H1 (cell line): ENCODE measurements at regions not wholly inside any gene's neighbourhood (a gene's known extent, or its start where the extent isn't known, plus 50 kb on each side); places are given as distances from the start of the nearest gene placed in this dataset.

Source experiments
- CTCF ChIP-seq, 3 experiments: IDR thresholded peaks; 1 replicate in 2 of 3; 2 replicates in 1 of 3; pipeline versions ENCODE4 v1.5.1 to v1.6.1; 2011; ENCODE audit warnings: low read length in 3 of 3, mild to moderate bottlenecking in 3 of 3, inconsistent platforms in 2 of 3, low read depth in 1 of 3, moderate library complexity in 1 of 3; ENCODE audit not compliant: insufficient read depth in 1 of 3; ENCODE audit errors: control extremely low read depth in 1 of 3
- POLR2AphosphoS5 ChIP-seq: IDR thresholded peaks from 2 replicates; pipeline ENCODE4 v1.6.1; 2011; ENCODE audit warnings: low read depth, low read length
- SP1 ChIP-seq: IDR thresholded peaks from 2 replicates; pipeline ENCODE4 v1.6.1; 2011; ENCODE audit warnings: low read depth, low read length
- USF2 ChIP-seq: IDR thresholded peaks from 2 replicates; pipeline ENCODE4 v1.6.1; 2011; ENCODE audit warnings: low read length, improper control_type of control experiment
- ZNF274 ChIP-seq: IDR thresholded peaks from 2 replicates; pipeline ENCODE4 v1.7.0; 2012; ENCODE audit warnings: low read length, borderline replicate concordance; ENCODE audit errors: extremely low read depth

GRCh38 chr3:55165704-55166405 is 238.0 kb upstream of the LRTM1 start:
- TF ChIP-seq CTCF (IDR thresholded peaks at IDR 0.05; ENCODE audit: control extremely low read depth in 1 of 3, insufficient read depth in 1 of 3, low read depth in 1 of 3, low read length in 3 of 3) (no peak), POLR2AphosphoS5 (no peak), ZNF274 (no peak), SP1 (no peak), USF2 (no peak)
